ENCODE measurements at regions not wholly inside any gene's neighbourhood (a gene's known extent, or its start where the extent isn't known, plus 50 kb on each side); places are given as distances from the start of the nearest gene placed in this dataset.

- intact Hi-C loops (cut with DNase I; ENCODE audit: low total_unique reads) (no loop called here), in situ Hi-C loops (cut with MboI; ENCODE audit: low sequenced_read_pairs in 4 of 4) (no loop called here)
- H3K9me3 ChIP-seq, result no peaks in the 10 kb centered on the region
- H3K4me1 ChIP-seq, result no peaks in the 10 kb centered on the region
- no peaks in the 10 kb centered on the region for H3K27me3 ChIP-seq
- H3K36me3 ChIP-seq, result no peaks in the 10 kb centered on the region
- no peak for DNase-seq
- no peak overlapping the region for H3K27ac ChIP-seq
- TF ChIP-seq CTCF (IDR thresholded peaks at IDR 0.05 in 4 of 5, conservative IDR thresholded peaks at IDR 0.05 in 1 of 5) (no peak), POLR2A (IDR thresholded peaks at IDR 0.05) (no peak)
- H3K4me3 ChIP-seq, result no peak overlapping the region
- no peak for ATAC-seq
Observed at GRCh38 chr3:96754128-96754527, 60.3 kb upstream of the EPHA6 start.

GRCh38 chr3:96755519-96755918, 58.9 kb upstream of the EPHA6 start:
- Histone ChIP-seq H3K27ac (no peak overlapping the region), H3K9me3 (no peaks in the 10 kb centered on the region), H3K4me1 (no peaks in the 10 kb centered on the region), H3K36me3 (no peaks in the 10 kb centered on the region), H3K4me3 (no peak overlapping the region), H3K27me3 (no peaks in the 10 kb centered on the region)
- DNase-seq (no peak), ATAC-seq (no peak)
- in situ Hi-C loops (cut with MboI; ENCODE audit: low sequenced_read_pairs in 4 of 4) (no loop called here), intact Hi-C loops (cut with DNase I; ENCODE audit: low total_unique reads) (no loop called here)
- TF ChIP-seq CTCF (IDR thresholded peaks at IDR 0.05 in 4 of 5, conservative IDR thresholded peaks at IDR 0.05 in 1 of 5) (no peak), POLR2A (IDR thresholded peaks at IDR 0.05) (no peak)

GRCh38 chr3:96756516-96756915, 57.9 kb upstream of the EPHA6 start:
- H3K27me3 ChIP-seq, result no peaks in the 10 kb centered on the region
- intact Hi-C loops (cut with DNase I; ENCODE audit: low total_unique reads), result no loop called here
- no peaks in the 10 kb centered on the region for H3K36me3 ChIP-seq
- no peak overlapping the region for H3K4me3 ChIP-seq
- DNase-seq, result no peak
- no peak for TF ChIP-seq CTCF (IDR thresholded peaks at IDR 0.05 in 4 of 5, conservative IDR thresholded peaks at IDR 0.05 in 1 of 5)
- TF ChIP-seq POLR2A (IDR thresholded peaks at IDR 0.05), result no peak
- ATAC-seq, result no peak
- in situ Hi-C loops (cut with MboI; ENCODE audit: low sequenced_read_pairs in 4 of 4), result no loop called here
- H3K9me3 ChIP-seq, result no peaks in the 10 kb centered on the region
- H3K4me1 ChIP-seq, result no peaks in the 10 kb centered on the region
- no peak overlapping the region for H3K27ac ChIP-seq

- H3K4me3 ChIP-seq, result no peak overlapping the region
- no peaks in the 10 kb centered on the region for H3K9me3 ChIP-seq
- in situ Hi-C loops (cut with MboI; ENCODE audit: low sequenced_read_pairs in 4 of 4) (no loop called here), intact Hi-C loops (cut with DNase I; ENCODE audit: low total_unique reads) (no loop called here)
- H3K36me3 ChIP-seq, result no peaks in the 10 kb centered on the region
- TF ChIP-seq POLR2A (IDR thresholded peaks at IDR 0.05) (no peak), CTCF (IDR thresholded peaks at IDR 0.05 in 4 of 5, conservative IDR thresholded peaks at IDR 0.05 in 1 of 5) (no peak)
- ATAC-seq (no peak), DNase-seq (no peak)
- H3K4me1 ChIP-seq, result no peaks in the 10 kb centered on the region
- H3K27ac ChIP-seq, result no peak overlapping the region
- H3K27me3 ChIP-seq, result no peaks in the 10 kb centered on the region
Observed at GRCh38 chr3:96760956-96761355, 53.4 kb upstream of the EPHA6 start.

Small RNA genes in the stretch of these regions (microRNA-seq; reads per million reads assigned to microRNA genes)
- gene MIR8060 (ENCODE audit: borderline replicate concordance in 2 of 2), result 0 reads per million in 2 donors

All from gastrocnemius medialis (tissue), 4 donors.